WI38 (cell line): ENCODE measurements at regions not wholly inside any gene's neighbourhood (a gene's known extent, or its start where the extent isn't known, plus 50 kb on each side); places are given as distances from the start of the nearest gene placed in this dataset.

Experiments
- H3K4me3 ChIP-seq: 2 replicates; pipeline ENCODE4 v1.5.1; 2011; ENCODE audit warnings: low read depth, mild to moderate bottlenecking, control low read depth, low read length
- CTCF ChIP-seq: IDR thresholded peaks from 2 replicates; pipeline ENCODE4 v1.5.1; 2012; ENCODE audit warnings: low read depth, mild to moderate bottlenecking, control low read depth, low read length

- H3K4me3 ChIP-seq: no peak overlapping the region
- no peak for TF ChIP-seq CTCF
Observed at GRCh38 chr4:171644430-171645057, 168.7 kb upstream of the GALNTL6 start.

- no peak overlapping the region for H3K4me3 ChIP-seq
- TF ChIP-seq CTCF: no peak
Observed at GRCh38 chr4:171639540-171639939, 173.7 kb upstream of the GALNTL6 start.

- H3K4me3 ChIP-seq: no peak overlapping the region
- TF ChIP-seq CTCF: no peak
Observed at GRCh38 chr4:171636606-171637005, 176.6 kb upstream of the GALNTL6 start.

- no peak for TF ChIP-seq CTCF
- H3K4me3 ChIP-seq: no peak overlapping the region
Observed at GRCh38 chr4:171629737-171630136, 183.5 kb upstream of the GALNTL6 start.

- TF ChIP-seq CTCF: no peak
- no peak overlapping the region for H3K4me3 ChIP-seq
Observed at GRCh38 chr4:171629182-171629581, 184.0 kb upstream of the GALNTL6 start.

GRCh38 chr4:171626554-171626953 lies 186.7 kb upstream of the GALNTL6 start:
- no peak overlapping the region for H3K4me3 ChIP-seq
- no peak for TF ChIP-seq CTCF

GRCh38 chr4:171622729-171623128 lies 190.5 kb upstream of the GALNTL6 start:
- H3K4me3 ChIP-seq: no peak overlapping the region
- no peak for TF ChIP-seq CTCF
